Adrenal gland (tissue), 5 donors: ENCODE measurements at regions not wholly inside any gene's neighbourhood (a gene's known extent, or its start where the extent isn't known, plus 50 kb on each side); places are given as distances from the start of the nearest gene placed in this dataset.
"Not testable (repeated sequence)": the region's sequence is repeated elsewhere in the genome, so short reads cannot be mapped to it uniquely, and the experiment has no call there.

Experiments used
- POLR2A ChIP-seq, 2 donors: fragments of 450-650 bp; IDR thresholded peaks; one replicate each; pipeline ENCODE4 v1.6.1; 2017; ENCODE audit warnings: antibody characterized with exemption in 2 of 2, mild to moderate bottlenecking in 2 of 2, moderate library complexity in 1 of 2
- TF ChIP-seq, protein P1 (sequence below), 6 experiments: fragments of 450-650 bp in 4 of 6; fragments of 200-600 bp in 2 of 6; sonication (generic) in 1 of 6; IDR thresholded peaks; 1 replicate in 5 of 6; 2 replicates in 1 of 6; pipeline versions ENCODE4 v1.5.1 to v1.8.0; 2016 to 2021; ENCODE audit warnings: antibody characterized with exemption in 6 of 6, mild to moderate bottlenecking in 2 of 6, moderate library complexity in 1 of 6
- donor health status: DM: no; HTN: no; CAD: no.

DNA sequence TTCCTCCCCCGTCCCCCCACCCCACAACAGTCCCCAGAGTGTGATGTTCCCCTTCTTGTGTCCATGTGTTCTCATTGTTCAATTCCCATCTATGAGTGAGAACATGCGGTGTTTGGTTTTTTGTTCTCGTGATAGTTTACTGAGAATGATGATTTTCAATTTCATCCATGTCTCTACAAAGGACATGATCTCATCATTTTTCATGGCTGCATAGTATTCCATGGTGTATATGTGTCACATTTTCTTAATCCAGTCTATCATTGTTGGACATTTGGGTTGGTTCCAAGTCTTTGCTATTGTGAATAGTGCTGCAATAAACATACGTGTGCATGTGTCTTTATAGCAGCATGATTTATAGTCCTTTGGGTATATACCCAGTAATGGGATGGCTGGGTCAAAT, 141.6 kb downstream of the POU3F4 start:
- TF ChIP-seq, protein P1, sequence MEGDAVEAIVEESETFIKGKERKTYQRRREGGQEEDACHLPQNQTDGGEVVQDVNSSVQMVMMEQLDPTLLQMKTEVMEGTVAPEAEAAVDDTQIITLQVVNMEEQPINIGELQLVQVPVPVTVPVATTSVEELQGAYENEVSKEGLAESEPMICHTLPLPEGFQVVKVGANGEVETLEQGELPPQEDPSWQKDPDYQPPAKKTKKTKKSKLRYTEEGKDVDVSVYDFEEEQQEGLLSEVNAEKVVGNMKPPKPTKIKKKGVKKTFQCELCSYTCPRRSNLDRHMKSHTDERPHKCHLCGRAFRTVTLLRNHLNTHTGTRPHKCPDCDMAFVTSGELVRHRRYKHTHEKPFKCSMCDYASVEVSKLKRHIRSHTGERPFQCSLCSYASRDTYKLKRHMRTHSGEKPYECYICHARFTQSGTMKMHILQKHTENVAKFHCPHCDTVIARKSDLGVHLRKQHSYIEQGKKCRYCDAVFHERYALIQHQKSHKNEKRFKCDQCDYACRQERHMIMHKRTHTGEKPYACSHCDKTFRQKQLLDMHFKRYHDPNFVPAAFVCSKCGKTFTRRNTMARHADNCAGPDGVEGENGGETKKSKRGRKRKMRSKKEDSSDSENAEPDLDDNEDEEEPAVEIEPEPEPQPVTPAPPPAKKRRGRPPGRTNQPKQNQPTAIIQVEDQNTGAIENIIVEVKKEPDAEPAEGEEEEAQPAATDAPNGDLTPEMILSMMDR (IDR thresholded peaks at IDR 0.05): not testable (repeated sequence)
- not testable (repeated sequence) for TF ChIP-seq POLR2A (IDR thresholded peaks at IDR 0.05)
